Lung microvascular endothelial cell (primary cell): ENCODE measurements at regions not wholly inside any gene's neighbourhood (a gene's known extent, or its start where the extent isn't known, plus 50 kb on each side); places are given as distances from the start of the nearest gene placed in this dataset.

Experiments used
- DNase-seq, 2 donors: peaks; one replicate each; pipeline versions ENCODE4 v3.0.0 to v3.0.0-alpha.2; 2010; ENCODE audit warnings: low read depth in 2 of 2

DNA sequence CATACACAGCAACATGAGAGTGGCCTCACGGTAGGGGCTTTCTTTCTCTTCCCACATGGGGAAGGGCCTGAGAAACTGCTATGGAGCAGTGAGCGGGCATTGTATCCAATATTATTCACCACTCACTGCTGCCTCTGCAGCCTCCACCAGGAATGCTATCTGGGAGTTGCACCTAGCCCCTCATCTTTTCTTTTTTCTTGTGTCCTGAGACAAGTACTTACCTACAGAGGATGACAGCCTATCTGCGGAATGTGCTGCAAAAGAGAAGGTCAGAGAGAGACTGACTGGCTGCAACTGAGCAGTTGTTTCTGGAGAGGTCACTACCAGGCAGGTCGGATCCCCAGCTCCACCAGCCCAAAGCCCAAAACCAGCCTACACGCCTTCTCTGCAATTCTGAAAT lies 52.1 kb upstream of the HTATIP2 start:
- DNase-seq = no peak

DNA sequence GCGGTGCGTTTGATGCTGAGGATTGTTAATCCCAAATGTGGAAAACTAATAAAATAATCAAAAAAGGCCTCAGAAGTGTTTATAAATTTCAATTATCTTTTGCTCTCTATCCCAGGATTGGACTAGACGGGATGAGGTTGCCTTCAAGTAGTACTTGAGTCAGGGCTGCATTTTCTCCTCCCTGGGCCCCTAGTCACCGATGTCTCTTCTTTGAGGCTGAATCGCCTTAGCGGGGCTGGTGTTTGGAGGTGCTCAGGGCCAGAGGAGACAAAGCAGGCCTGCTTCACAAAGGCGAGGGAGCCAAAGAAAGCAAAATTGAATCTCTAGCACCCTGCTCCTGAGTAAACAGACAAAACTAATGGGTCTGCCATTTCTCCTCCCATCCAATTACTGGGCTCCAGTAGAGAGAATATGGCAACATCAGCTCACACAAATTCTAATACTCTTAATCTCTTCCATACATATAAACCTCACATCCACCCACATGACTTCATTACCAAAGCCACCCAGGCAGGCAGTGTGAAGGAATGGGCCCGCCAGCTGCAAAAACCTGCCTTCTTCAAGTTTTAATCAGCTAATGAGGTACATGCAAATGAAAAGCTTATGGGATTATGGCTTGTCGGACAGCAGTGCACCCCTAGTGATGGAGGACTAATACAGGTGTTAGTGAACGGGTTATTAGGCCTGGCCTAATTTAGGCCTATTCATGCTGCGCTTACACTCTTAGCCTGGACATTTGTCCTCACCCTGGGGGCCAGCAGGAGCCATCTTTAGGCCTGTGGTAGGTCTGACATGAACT lies 52.7 kb upstream of the HTATIP2 start:
- no peak for DNase-seq

- DNase-seq = no peak
Measured at GRCh38 chr11:20310137-20310536, 53.4 kb upstream of the HTATIP2 start.

DNA sequence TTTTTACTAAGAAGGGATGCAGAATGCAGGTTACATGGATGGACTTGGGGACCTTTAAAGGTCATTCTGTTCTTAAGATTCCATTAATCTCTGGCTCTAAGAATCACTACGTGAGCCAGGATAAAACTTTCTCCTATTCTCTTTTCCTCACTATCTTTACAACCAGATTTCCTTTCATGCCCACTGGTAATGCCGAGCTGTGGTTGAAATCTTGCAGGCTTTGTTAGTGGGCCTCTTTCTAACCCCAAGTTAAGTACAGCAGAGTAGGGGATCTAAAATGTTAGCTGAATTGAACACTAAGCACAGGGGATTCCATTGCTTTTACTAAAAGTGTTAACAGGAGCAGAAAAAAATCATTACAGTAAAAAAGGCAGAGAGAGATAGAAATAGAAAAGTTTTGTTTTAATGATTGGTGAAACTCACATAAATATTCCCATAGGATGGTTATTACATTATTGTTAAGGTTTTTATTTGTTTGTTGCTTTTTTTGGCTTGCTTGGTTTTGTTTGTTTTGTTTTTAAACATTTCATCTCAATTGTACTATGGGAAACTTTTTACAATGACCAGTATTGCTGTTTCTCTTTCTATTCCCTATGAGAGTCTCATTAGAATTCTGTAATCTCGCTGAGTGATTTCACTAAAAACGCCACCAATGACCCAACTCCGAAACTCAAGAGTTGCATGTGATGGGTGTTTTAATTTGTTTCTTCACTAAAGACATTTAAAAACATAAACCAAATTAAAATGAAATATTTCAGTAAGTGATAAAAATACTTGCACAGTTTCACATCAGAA lies 54.1 kb upstream of the HTATIP2 start:
- DNase-seq = no peak

- no peak for DNase-seq
Measured at GRCh38 chr11:20308601-20309000, 54.9 kb upstream of the HTATIP2 start.

DNA sequence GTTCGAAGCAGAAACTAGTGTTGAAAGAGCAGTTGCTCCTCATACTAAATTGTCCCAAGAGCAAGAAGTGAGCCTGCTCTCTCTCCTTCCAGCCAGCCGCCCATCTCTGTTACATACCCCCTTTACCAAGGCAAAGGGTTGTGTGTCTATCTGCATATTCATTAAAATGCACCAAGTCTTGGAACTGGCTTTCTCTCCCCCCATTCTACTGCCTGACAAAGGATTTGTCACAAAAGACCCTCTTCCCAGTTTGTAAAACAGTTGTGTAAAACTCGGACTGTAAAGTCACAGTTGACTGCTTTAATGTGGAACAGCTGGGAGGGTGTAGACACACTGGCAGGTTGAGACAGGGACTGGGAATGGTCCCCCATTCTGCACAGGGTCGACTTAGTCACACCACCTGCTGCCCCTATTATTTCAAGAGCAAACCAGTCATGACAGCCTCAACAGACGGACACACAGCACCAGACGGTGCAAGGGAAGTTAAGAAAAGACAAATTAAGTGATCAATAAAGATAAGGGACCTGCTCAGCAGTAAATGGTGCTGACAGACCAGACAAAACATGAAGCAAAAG lies 60.0 kb upstream of the HTATIP2 start:
- DNase-seq = no peak

DNA sequence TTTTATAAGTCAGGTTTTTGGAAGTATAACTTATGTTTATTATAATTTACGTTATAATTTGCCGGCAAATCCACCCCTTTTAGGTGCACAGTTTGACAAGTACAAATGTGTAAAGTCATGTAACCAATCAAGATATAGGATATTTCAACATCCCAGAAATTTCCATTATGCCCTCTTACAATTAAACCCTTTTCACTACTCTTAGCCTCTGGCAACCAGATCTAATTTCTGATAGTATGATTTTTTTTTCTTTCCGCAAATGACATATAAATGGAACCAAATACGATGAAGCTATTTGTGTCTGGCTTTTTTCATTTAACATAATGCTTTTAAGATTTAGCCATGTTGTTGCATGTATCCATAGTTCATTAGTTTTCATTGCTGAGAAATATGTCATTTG lies 69.5 kb upstream of the HTATIP2 start:
- DNase-seq = no peak

DNA sequence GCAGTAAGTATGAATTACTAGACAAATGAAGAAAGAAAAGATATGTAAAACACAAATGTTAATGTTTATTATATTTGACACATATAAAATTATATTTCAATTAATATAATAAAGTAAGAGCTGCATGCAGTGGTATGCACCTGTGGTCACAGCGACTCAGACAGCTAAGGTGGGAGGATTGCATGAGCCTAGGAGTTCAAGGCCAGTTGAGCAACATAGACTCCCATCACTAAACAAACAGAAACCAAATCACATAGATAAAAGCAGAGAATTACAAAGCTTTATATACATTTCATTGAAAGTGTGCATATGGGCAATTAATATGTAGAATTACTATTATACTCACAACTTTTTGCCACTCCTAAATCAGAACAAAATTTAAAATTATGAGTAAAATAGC lies 70.0 kb upstream of the HTATIP2 start:
- DNase-seq = no peak

DNA sequence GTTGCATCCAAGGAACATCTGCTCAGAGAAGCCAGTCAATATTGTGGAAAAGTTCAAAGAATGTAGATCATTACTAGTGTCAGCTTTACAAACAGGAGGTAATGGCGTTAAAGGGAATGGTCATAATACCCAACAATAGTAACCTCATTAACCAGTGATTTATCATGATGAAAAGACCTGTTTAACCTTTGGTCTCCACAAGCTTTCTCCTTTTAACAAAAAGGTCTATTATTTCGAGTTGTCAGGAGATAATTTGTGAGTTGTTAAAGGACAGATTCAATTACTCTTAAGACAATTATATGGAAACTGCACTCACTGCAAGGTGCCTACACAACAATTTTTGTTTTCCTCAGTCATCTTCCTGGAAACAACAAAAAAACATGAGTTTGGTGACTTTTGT lies 73.8 kb upstream of the HTATIP2 start:
- no peak for DNase-seq

GRCh38 chr11:20283475-20283874 lies 80.0 kb upstream of the HTATIP2 start:
- DNase-seq = no peak

GRCh38 chr11:20278727-20279126 lies 84.8 kb upstream of the HTATIP2 start:
- no peak for DNase-seq

- no peak for DNase-seq
Measured at GRCh38 chr11:20277014-20277413, 86.5 kb upstream of the HTATIP2 start.

DNA sequence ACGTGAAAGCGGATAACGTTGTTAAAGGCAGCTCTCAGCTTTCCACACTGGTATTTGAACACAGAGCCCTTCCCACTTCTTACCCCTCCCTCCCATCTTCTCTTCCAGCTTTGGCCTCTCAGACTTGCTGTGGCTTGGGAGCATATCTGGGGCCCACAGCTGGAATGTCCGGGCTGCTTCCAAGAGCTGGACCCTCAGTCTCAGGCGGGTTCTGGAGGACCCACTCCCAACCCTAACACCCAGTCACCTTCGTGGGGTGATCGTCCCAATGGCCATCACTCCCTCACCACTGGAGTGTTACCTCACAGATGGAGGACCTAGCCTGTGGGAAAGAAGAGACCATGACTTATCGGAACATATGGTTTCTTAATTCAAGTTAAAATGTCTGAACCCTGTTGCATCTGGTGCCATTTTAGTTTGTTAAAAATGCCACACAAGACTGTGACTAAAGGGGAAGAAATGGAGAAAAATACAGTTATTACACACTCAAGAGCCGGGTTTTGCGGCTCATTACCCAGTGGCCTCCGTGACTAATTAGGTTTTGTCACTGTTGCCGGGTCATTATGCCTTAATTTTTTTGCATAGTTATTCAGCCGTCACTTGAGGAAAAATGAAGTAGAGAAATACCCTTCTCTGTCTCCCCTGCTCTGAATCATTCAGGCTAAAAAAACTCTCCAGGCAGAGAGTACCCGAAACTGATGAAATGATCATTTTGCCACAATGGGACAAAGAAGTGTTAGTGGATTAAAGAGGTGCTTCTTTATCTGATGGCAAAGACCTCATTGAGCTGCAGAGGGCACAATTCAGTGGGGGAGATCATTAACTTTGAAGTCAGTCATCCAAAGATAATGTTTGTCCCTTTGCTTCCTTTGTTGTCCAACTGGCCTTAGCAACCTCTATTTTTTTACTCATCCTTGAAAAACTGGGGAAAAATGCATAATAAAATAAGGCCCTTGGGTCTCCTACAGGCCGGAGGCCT lies 87.2 kb upstream of the HTATIP2 start:
- no peak for DNase-seq

DNA sequence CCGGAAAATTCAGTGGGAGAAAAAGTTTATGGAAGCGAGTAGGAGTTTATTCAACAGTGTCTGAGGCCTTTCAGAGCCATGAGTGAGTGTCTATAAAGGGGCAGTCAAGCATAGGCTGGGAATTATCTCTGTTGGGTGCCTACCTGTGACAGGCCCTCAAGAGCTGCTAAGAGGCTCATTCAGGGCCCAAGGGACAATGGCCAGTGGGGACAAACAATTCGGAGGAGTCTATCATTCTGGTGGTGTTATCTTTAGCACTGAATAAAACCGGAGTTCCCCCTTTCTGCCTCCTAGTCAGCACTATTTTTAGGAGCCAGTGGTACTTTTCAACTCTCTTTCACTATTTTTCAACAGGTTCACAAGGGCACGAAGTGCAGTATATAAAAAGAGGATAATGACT lies 89.5 kb upstream of the HTATIP2 start:
- no peak for DNase-seq

DNA sequence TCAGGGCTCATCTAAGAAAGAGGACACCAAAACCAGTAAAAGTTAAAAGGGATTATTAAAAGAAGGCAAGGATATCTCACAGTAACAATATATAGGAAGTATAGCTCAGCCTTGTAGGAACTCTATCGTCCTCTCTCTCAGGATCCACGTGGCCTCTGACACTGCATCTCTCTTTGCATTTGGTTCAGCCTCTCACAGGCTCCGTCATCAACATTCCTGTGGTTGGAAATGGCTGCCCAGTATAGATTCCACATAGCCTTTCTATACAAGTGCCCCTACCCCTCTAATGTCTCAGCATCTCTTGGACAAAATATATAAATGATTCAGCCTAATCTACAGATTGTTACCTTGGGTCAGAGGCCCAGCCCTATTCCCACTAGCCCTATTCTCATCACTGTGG lies 101.3 kb upstream of the DBX1 start:
- no peak for DNase-seq

- no peak for DNase-seq
Measured at GRCh38 chr11:20260307-20260706, 100.0 kb upstream of the DBX1 start.

- DNase-seq = no peak
Measured at GRCh38 chr11:20259506-20259905, 99.2 kb upstream of the DBX1 start.

DNA sequence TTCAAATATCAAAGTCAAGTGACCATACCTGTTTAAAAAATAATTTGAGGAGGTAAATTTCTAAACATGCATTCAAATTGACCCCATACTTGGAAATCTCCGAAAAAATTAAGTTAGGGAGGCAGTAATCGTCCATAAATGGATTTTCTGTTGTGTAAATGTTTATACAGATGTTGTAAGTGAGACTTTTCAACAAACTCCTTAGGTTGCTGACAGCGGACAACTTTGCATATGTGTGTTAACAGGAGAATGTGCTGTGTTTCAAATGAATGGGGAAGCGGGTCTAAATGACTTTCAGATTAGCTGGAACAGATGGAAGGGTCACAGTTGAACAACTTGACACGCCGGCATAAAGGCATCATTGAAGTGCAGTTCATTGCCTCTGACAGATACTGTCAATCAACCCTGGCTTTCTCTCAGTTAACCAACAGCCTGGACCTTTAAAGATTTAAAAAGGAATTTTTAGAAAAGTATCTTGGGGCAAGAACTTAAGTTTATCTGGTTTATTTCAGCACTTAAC lies 98.2 kb upstream of the DBX1 start:
- no peak for DNase-seq

DNA sequence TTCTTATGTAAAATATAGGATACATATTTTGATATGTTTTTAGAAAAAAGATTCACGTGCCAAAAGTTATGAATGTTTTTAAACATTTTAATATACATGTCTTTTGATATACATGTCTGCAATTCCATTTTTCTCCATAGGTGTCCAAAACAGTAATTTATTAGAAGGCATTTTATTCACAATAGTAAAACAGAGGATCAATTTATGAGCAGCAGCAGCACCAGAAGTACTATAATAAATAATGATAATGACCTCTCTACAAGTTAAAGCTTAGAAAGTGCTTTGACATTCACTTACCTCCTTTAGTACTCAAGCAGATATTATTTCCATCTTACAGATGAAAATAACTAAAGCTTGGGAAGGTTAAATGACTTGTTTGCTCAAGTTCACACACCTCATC lies 96.7 kb upstream of the DBX1 start:
- DNase-seq = no peak

DNA sequence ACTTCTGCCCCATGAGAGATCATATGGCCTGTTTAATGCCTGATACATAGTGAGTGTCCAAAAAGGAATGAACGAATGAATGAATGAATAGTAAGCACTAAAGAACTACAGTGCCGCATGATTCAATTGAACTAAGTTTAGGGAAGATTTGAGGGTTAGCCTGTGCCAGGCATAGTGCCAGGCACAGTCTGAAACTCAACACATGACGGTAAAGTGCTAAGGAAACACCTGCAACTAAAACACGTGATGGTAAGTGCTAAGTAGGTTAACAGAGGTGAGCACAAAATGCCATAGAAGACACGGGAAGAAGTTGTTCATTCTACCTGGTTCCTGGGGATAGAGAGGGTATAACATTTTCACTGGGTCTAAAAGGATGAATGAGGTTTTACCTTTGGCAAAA lies 93.5 kb upstream of the DBX1 start:
- no peak for DNase-seq

DNA sequence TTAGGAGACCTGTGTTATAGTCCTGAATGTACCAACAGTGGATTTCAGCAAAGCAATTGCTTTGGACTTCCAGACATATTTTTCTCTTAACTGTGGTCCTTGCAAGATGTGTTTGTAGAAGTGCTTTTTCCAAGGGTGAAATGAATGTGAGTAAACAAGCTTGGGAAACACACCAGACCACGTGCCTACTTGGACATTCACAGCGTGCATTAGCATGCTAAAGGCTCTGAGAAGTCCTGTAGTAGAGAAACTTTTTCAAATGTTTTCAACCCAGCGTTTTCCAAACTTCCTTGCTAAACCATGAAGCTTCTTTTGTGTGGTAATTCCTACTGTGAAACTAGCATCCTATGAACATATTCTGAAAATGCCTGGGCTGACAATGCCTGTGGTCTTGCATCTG lies 91.2 kb upstream of the DBX1 start:
- DNase-seq = no peak
